ENCODE measurements at regions not wholly inside any gene's neighbourhood (a gene's known extent, or its start where the extent isn't known, plus 50 kb on each side); places are given as distances from the start of the nearest gene placed in this dataset.

- no peak for DNase-seq
Observed at GRCh38 chr5:115402092-115402491, 105.6 kb upstream of the CCDC112 start.

DNA sequence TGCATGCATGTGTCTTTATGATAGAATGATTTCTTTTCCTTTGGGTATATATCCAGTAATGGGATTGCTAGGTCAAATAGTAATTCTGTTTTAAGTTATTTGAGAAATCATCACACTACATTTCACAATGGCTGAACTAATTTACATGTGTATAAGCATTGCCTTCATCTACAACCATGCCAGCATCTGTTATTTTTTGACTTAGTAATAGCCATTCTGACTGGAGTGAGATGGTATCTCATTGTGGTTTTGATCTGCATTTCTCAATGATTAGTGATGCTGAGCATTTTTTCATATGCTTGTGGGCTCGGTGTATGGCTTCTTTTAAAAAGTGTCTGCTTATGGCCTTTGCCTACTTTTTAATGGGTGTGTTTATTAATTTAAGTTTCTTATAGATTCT is 102.3 kb upstream of the CCDC112 start:
- DNase-seq: no peak

DNA sequence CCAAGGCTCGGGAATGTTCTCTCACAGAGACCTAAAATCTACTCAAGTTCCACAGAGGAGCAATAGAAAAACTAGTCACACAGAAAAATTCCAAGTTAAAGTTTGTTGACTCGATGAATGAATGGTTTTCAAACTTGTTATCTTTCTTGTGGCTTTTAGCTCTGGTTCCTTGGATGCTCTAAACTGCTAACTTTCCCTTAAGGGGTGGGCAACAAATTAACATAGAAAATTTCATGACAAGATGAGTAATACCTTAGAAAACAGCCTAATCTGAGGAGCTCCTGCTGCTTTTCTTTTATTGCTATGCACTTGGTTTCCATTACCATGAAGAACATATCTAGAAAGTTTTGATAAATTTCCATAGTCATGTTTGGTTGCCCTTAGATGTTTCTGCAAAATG is 100.2 kb upstream of the CCDC112 start:
- no peak for DNase-seq

- DNase-seq: no peak
Observed at GRCh38 chr5:115396081-115396480, 99.6 kb upstream of the CCDC112 start.

GRCh38 chr5:115394531-115394930 is 98.1 kb upstream of the CCDC112 start:
- DNase-seq: no peak

GRCh38 chr5:115393239-115393638 is 96.8 kb upstream of the CCDC112 start:
- no peak for DNase-seq

- DNase-seq: no peak
Observed at GRCh38 chr5:115392611-115393010, 96.2 kb upstream of the CCDC112 start.

DNA sequence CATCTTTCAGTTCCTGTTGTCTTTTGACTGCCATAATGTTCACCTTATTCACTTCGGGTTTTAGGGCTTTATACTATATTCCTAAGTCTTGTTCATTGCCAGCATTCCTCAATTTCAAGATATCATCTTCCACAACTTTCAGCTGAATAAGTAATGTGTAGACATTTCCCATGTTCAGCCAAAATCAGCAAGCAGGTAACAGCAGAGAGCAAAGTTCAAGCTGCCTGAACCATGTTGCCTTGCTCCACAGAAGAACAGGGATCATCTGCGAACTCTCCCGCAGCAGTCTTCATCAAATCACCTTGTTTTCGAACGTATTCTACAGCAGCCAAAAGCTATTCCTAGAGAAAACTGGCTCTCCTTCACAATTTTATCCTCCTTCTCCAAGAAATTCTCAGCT is 95.3 kb upstream of the CCDC112 start:
- no peak for DNase-seq

GRCh38 chr5:115389799-115390382 is 93.4 kb upstream of the CCDC112 start:
- no peak for DNase-seq

DNA sequence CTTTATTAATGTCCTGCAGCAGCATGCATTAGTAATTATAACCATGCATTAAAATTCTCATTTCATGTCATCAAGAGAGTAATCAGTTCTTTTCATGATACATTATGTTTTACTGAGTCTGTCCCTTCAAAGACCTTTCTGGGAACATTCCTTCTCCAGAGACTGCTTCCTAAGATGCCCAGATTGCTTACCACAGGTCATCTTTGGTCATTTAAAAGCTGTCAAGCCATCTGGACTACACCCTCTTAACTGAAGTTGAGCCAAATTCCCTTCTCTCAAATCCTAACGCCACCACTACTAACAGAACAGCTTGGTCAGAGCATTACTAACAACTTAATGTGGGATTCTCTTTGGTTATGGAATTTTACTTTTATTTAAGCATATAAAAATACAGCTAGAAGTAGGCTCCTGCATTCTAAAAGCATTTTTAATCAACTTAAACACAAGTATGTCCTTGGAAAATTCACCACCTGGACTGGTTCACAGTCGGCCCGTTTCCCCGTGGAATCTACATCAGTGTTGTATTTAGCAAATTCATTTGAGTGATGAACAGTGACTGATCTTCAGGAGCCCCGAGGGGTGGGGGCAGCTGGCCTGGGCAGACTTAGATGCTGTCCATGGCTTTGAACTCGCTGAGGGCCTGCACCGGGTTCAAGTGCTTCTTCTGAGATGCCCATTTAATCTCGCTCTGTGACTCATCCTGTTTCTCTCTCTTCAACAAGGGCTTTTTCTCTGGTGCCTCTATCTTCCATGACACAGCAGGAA is 92.8 kb upstream of the CCDC112 start:
- DNase-seq: no peak

- no peak for DNase-seq
Observed at GRCh38 chr5:115388240-115388639, 91.8 kb upstream of the CCDC112 start.

- no peak for DNase-seq
Observed at GRCh38 chr5:115387816-115388215, 91.4 kb upstream of the CCDC112 start.

DNA sequence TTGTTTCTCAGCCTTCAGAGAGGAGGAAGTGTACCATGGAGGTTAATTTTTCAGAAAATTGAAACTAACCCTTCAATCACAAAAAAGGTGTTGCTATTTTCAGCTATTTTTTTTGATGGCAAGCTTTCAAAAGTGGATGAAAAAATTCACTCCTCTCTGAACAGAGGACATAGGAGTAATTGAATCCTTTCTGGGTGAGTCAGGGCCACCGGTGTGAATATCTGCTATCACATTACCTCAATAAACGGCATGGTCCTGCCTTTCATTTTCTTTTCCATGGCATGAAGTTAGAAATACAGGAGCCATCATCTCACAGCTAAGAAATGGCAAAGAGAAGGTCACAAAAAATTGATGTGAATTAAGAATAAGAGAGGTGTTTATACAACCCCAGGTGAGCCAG is 90.2 kb upstream of the CCDC112 start:
- DNase-seq: no peak

DNA sequence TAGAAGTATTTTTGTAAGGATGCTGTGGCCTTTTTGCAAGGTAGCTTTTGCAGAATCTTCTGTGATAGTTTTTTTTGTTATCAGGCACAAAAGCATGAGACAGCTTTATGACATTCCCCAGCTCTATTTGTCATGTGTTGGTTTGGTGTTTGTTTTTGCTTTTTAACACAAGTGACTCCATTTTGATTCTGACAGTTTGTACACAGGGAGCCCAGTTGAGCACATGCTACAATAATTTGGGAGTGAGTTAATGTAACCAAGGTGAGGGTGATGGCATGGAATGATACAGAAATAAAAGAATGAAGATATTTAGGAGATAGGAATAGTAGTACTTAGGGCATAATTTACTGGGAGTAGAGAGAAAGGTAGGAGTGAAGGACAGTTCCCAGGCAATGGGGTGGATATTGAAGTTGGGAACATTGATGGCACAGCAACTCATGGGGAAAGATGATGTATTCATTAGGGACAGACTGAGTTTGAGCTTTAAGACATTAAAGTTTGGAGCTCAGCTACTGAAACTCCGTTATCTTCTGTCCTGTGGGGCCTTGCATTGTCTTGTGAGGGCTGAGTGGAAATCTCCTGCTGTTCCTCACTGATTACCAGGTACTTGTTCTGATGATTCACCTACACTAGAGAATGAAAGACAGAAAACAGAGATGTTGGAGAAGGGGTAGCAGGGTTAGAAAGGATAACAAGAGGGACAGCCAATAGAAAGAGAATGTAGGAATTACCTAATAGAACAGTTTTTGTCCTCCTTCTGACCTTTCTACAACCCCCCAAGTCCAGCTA is 88.3 kb upstream of the CCDC112 start:
- DNase-seq: no peak

DNA sequence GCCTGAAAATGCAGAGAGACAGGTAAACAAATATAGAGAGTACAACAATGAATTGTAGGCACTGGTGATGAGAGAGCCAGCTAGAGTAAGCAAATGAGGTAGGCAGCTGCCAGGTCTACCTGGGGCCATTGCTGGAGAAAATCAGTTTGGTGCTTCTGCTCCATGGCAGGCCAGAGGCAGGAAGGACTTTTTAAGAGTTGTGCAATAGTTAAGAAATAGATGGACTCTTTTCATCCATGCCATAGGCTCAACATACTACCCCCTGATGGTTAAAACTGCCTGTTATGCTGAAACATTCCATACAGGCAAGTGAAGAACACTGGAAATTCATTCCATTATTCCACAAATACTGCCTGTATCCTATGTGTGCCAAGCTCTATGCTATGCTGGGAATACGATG is 86.5 kb upstream of the CCDC112 start:
- DNase-seq: no peak

DNA sequence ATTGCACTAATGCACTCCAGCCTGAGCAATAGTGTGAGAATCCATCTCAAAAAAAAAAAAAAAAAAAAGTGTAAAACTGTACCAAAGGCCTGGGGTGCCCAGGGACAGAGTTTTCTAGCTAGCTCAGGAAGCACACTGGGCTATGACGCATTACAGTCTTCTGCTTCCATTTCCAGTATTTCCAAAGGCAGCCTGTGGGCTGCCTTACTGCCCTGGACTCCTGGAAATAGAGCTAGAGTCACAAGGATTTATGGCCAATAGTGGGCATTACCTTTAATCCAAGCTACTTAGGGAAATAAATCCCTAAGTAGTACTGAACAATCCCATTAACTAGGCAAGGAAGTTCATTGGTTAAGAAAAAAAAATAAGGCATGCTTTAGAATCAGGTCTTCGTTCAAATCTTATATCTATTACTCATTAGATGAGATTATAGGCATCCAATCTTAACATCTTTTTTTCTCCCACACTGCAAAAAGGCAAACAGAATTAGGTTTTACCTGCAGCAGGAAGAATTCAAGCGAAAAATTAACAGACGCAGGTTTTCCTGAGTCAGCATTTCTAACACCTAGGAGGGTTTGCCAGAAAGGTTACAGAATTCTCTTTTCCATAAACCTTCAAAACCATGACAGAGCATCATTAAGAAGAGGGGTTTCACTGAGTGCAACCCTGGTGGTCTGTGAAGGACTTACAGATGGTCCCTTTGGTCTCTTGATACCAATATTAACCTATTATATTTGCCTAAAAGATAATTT is 85.6 kb upstream of the CCDC112 start:
- DNase-seq: no peak

DNA sequence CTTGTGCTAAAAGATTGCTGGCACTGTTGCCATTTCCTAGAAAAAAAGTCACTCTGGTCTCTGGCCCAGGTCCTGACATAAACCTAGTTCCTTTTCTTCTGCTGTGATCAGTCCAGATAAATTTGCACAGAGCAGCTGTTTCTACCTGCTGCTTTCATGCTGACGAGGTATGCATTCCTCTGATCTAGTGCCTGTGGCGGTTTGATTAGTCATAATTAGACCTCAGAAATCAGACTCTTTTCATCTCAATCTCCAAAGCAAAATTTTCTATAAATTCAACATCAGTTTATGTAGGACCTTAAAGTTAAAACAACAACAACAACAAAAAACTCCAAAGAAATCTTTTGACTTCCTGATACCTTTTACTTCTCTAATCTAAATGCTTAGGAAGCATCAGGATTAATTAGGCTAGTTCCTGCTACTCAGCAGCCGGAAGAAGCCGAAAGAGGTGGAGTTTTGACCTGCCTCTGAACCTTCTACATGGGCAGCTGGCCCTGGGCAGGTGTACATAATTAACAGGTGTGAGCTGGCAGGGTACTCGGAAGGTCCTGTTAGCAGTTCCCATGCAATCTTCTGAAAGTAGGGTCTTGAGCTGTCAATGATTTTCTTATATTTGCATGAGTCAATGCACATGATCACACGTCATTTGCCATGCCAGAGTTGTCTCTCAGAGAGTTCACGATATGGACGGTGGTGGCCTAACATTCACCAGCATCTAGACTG is 83.3 kb upstream of the CCDC112 start:
- no peak for DNase-seq

- DNase-seq: no peak
Observed at GRCh38 chr5:115378754-115379153, 82.3 kb upstream of the CCDC112 start.

DNA sequence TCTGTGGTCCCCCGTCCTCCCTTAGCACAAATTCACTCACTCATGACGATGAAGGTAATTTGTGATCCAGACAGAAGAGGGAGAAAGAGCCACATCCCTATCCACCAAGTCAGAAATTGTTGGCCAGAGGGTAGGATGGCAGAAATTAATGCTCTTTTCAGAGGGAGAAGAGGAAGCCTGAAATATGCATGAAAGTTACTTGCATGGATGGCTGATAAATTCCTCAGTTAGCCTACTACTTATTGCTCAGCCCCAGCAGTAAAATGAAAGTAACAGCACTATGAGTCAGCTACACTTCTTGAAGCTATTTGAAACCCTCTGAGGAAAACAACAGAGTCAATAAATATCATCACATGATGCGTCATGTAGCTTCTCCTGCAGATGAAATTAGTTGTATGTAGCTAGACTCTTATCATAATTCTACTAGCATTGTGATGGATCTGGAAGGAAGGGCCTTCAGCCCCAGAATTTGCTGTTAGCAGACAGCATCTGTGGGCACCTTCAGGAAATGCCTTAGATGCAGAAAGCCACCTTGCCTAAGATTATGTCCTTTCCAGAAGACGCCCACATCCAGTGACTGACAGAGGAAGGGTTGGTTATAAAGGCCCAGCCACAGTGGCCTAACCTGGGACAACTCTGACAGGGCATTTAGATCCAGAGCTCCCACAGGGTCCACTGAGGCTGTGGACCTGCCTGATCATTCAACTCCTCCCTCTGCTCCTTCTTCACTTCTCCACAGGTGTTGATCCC is 81.2 kb upstream of the CCDC112 start:
- peak; percentile 26 to 61 for DNase-seq

DNA sequence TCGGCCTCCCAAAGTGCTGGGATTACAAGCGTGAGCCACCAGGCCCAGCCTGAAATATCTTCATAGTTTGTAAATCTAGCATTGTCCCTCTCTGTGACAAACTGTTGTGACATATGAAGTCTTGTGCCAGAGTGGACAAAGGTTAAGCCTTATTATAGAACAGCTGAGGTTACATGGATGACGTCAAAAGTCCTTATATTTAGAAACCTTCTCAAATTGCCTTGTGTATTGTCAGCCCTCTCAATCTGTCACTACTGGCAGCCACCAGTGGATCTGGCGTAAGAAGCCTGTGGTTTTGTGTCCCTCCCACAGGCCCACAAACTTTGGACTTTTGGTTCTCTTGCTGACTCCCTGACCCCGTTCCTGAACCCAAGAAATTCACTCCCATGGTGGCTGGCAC is 79.4 kb upstream of the CCDC112 start:
- DNase-seq: peak; percentile 62 to 93

- DNase-seq: no peak
Observed at GRCh38 chr5:115374057-115374775, 77.8 kb upstream of the CCDC112 start.

Data from inflammatory macrophage treated with lipopolysaccharide for 1 hour (primary cell).